HG03469 (cell line): ENCODE measurements at regions not wholly inside any gene's neighbourhood (a gene's known extent, or its start where the extent isn't known, plus 50 kb on each side); places are given as distances from the start of the nearest gene placed in this dataset.

ENCODE experiments used
- ATAC-seq: cut with Tn5 transposase; IDR thresholded peaks from one replicate; pipeline ENCODE4 v1.9.1; 2021; ENCODE audit warnings: mild to moderate bottlenecking, moderate library complexity, moderate number of reproducible peaks; ENCODE audit not compliant: unreplicated experiment

GRCh38 chr10:61841338-61841875, 60.1 kb upstream of the ARID5B start:
- no peak for ATAC-seq

GRCh38 chr10:61842755-61843497, 58.6 kb upstream of the ARID5B start:
- no peak for ATAC-seq

DNA sequence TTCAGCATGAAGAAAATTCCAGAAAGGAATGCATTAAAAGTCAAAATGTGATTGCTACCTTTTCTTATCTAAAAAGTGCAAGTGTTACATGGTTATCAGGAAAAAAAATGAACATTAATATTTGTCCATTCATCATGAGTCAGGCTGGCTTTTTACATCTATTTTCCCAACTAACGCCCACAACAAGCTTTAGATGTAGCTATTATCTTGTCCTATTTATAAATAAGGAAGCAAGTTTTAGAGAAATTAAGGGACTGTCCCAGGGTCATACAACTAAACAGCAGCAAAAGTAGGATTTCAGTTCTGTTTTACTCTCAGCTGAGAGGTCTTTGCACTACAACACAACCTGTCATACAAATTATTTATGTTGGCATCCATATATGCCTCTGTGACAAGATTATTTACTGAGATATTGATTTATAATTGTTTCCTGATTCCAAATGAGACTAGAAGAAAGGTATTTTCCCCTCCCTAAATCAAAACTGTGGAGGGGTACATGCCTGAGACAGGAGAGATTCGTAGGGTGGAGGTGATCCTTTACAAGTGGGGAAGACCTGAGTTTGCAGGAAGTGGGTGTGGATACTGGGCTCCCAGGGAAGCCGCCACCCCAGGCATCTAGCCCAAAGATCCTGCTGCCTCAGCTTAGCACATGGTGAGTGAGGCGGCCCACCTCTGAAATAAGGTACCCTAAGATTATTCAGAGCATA, 57.2 kb upstream of the ARID5B start:
- no peak for ATAC-seq

- ATAC-seq, result no peak
Observed at GRCh38 chr10:61845196-61845949, 56.1 kb upstream of the ARID5B start.

DNA sequence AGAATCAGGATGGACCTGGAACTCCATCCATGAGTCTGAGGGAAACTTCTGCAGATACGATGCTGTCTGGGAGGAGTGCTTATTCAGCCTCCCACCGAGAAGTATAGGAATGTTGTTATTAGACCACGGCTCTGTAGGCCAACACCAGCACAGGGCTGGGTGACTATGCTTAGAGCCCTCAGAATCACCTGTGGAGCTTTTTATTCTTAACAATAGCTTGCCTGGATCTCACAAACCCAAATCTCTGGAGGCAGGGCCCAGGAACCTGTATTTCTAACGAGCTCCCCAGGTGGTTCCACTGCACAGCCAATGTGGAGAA, 55.6 kb upstream of the ARID5B start:
- no peak for ATAC-seq

DNA sequence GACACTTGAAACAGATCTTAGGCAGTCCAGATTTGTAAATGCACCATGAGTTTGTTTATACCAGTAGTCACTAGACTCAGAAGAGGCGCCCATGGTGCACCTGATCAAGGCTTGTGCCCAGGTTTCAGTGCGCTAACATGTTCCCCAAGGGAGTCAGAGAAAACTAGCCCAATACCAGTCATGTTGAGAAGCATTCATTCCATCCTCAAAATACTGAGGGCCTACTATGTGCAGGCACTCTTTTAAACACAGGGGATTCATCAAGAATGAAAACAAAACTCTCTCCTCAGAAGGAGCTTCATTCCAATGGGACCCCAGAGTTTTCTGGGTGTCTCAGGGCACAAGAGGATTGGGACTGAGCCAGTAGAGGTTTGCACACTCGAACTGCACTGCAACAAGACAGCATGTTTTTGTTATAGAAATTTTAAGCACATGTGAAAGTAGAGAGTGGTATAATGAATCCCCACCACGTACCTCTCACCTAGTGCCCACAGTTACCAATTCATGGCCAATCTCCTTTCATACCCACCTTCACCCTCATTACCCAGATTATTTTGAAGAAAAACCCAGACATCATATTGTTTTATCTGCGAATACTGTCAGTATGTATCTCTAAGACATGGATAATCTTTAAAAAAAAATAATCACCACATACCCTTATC, 55.0 kb upstream of the ARID5B start:
- no peak for ATAC-seq

GRCh38 chr10:61847087-61847486, 54.4 kb upstream of the ARID5B start:
- no peak for ATAC-seq

- ATAC-seq, result no peak
Observed at GRCh38 chr10:61847640-61848039, 53.9 kb upstream of the ARID5B start.

DNA sequence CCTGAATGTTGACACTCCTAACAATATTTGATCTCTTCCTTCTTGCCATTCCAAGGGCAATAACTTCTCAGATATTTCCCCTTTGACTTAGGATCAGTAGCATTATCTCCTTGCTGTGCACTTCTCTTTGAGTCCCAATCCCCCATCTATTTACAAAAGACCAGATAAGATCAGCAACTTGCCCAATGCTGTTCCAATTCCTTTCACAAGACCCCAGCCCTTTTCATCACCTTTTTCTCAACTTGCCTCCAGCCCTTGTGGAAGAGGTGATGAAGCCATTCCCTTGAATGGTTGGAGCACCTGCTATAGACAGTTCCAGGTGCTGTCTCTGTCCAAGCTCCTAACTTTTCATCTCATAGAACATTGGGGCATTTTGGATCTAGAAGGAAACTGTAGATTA, 51.1 kb upstream of the ARID5B start:
- ATAC-seq, result no peak
